ENCODE measurements at regions not wholly inside any gene's neighbourhood (a gene's known extent, or its start where the extent isn't known, plus 50 kb on each side); places are given as distances from the start of the nearest gene placed in this dataset.

GRCh38 chr13:39967199-39967959 is 311.9 kb downstream of the COG6 start:
- Histone ChIP-seq H4K20me1 (ENCODE audit: insufficient read depth, poor library complexity, severe bottlenecking) (no peaks in the 10 kb centered on the region), H3K9me2 (replicated peaks; ENCODE audit: insufficient read depth) (no peaks in the 10 kb centered on the region), H3K36me3 (replicated peaks; ENCODE audit: insufficient read depth, low read depth) (no peaks in the 10 kb centered on the region), H3K79me2 (no peaks in the 10 kb centered on the region), H2AFZ (no peak overlapping the region), H3K4me3 (no peak overlapping the region), H3K27ac (no peak overlapping the region), H3K27me3 (no peaks in the 10 kb centered on the region), H3K4me1 (ENCODE audit: insufficient read depth) (no peaks in the 10 kb centered on the region), H3K9me3 (ENCODE audit: low read depth) (no peaks in the 10 kb centered on the region), H3K4me2 (no peak overlapping the region)
- no peak for DNase-seq (ENCODE audit: low spot score)
- 87% methylated on average over 4 of the region's 4 CpGs for WGBS (ENCODE audit: low lambda C conversion rate, missing lambda C conversion rate)
- TF ChIP-seq CTCF (IDR thresholded peaks at IDR 0.05; ENCODE audit: poor library complexity) (no peak), EZH2phosphoT487 (IDR thresholded peaks at IDR 0.05; ENCODE audit: low read depth, severe bottlenecking, unreplicated experiment) (no peak), EZH2 (IDR thresholded peaks at IDR 0.05; ENCODE audit: borderline replicate concordance) (no peak)

GRCh38 chr13:39968646-39969475 is 313.4 kb downstream of the COG6 start:
- no peaks in the 10 kb centered on the region for H3K27me3 ChIP-seq
- H3K27ac ChIP-seq: no peak overlapping the region
- no peak overlapping the region for H2AFZ ChIP-seq
- WGBS (ENCODE audit: low lambda C conversion rate, missing lambda C conversion rate): 78% methylated on average over 6 of the region's 6 CpGs
- DNase-seq (ENCODE audit: low spot score): no peak
- TF ChIP-seq EZH2 (IDR thresholded peaks at IDR 0.05; ENCODE audit: borderline replicate concordance) (no peak), CTCF (IDR thresholded peaks at IDR 0.05; ENCODE audit: poor library complexity) (no peak), EZH2phosphoT487 (IDR thresholded peaks at IDR 0.05; ENCODE audit: low read depth, severe bottlenecking, unreplicated experiment) (no peak)
- no peaks in the 10 kb centered on the region for H3K9me2 ChIP-seq (replicated peaks; ENCODE audit: insufficient read depth)
- H3K79me2 ChIP-seq: no peaks in the 10 kb centered on the region
- H3K9me3 ChIP-seq (ENCODE audit: low read depth): no peaks in the 10 kb centered on the region
- H3K4me1 ChIP-seq (ENCODE audit: insufficient read depth): no peaks in the 10 kb centered on the region
- H3K4me2 ChIP-seq: no peak overlapping the region
- no peaks in the 10 kb centered on the region for H4K20me1 ChIP-seq (ENCODE audit: insufficient read depth, poor library complexity, severe bottlenecking)
- no peaks in the 10 kb centered on the region for H3K36me3 ChIP-seq (replicated peaks; ENCODE audit: insufficient read depth, low read depth)
- H3K4me3 ChIP-seq: no peak overlapping the region

GRCh38 chr13:39970177-39970846 is 314.9 kb downstream of the COG6 start:
- Histone ChIP-seq H3K36me3 (replicated peaks; ENCODE audit: insufficient read depth, low read depth) (no peaks in the 10 kb centered on the region), H3K9me3 (ENCODE audit: low read depth) (no peaks in the 10 kb centered on the region), H3K79me2 (no peaks in the 10 kb centered on the region), H3K4me2 (no peak overlapping the region), H3K4me3 (no peak overlapping the region), H3K27me3 (no peaks in the 10 kb centered on the region), H3K9me2 (replicated peaks; ENCODE audit: insufficient read depth) (no peaks in the 10 kb centered on the region), H4K20me1 (ENCODE audit: insufficient read depth, poor library complexity, severe bottlenecking) (no peaks in the 10 kb centered on the region), H3K27ac (no peak overlapping the region), H3K4me1 (ENCODE audit: insufficient read depth) (no peaks in the 10 kb centered on the region), H2AFZ (no peak overlapping the region)
- TF ChIP-seq EZH2 (IDR thresholded peaks at IDR 0.05; ENCODE audit: borderline replicate concordance): no peak
- TF ChIP-seq CTCF (IDR thresholded peaks at IDR 0.05; ENCODE audit: poor library complexity): no peak
- no peak for TF ChIP-seq EZH2phosphoT487 (IDR thresholded peaks at IDR 0.05; ENCODE audit: low read depth, severe bottlenecking, unreplicated experiment)
- DNase-seq (ENCODE audit: low spot score): no peak
- 78% methylated on average over 6 of the region's 6 CpGs for WGBS (ENCODE audit: low lambda C conversion rate, missing lambda C conversion rate)
